Right ventricle myocardium superior (tissue), 1 donor: ENCODE measurements at regions not wholly inside any gene's neighbourhood (a gene's known extent, or its start where the extent isn't known, plus 50 kb on each side); places are given as distances from the start of the nearest gene placed in this dataset.

ENCODE experiments used
- ATAC-seq: fragments of 200-7000 bp; cut with Tn5 transposase; one replicate; pipeline ENCODE4 v1.9.1; 2020; ENCODE audit warnings: mild to moderate bottlenecking; ENCODE audit not compliant: poor library complexity
- DNase-seq: peaks from one replicate; pipeline ENCODE4 v3.0.0-alpha.2; 2020
- intact Hi-C: fragments of 100-400 bp; cut with DNase I; formaldehyde crosslinking; loops from one replicate; pipeline ENCODE4 v1.11.2; 2022
- donor health status: DM: no; HTN: yes; CAD: no; lungs with severe emphysema.

DNA sequence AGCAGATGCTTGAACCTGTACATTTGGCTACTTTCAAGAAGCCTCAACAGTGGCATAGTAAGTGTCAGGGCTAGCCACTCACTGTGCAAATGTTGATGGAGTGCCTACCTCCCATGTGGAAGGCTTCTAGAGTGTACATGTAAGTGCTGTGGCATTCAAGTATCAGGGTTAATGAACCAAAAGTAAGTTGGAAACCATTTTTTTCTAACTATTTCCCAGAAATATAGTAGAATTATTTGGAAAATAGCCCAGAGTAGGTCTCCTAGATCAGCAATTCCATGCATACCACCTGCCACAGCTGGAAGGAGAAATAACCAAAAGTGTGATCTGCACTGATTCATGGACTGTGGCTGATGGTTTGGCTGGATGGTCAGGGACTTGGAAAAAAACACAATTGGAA is 53.3 kb downstream of the FOXD1 start:
- ATAC-seq, result no peak
- no peak for DNase-seq

GRCh38 chr5:73394610-73395009 is 54.0 kb downstream of the FOXD1 start:
- DNase-seq (no peak), ATAC-seq (no peak)
- intact Hi-C loops, result no loop called here

More for the DNA sequence above, 53.3 kb downstream of the FOXD1 start:
- intact Hi-C loops, result no loop called here

- ATAC-seq (no peak), DNase-seq (no peak)
- intact Hi-C loops, result no loop called here
Measured at GRCh38 chr5:73393611-73394489, 54.7 kb downstream of the FOXD1 start.

GRCh38 chr5:73392775-73393174 is 55.8 kb downstream of the FOXD1 start:
- ATAC-seq (no peak), DNase-seq (no peak)
- intact Hi-C loops, result no loop called here

- ATAC-seq, result no peak
- intact Hi-C loops, result no loop called here
Measured at GRCh38 chr5:73391441-73391881, 57.1 kb downstream of the FOXD1 start.

DNA sequence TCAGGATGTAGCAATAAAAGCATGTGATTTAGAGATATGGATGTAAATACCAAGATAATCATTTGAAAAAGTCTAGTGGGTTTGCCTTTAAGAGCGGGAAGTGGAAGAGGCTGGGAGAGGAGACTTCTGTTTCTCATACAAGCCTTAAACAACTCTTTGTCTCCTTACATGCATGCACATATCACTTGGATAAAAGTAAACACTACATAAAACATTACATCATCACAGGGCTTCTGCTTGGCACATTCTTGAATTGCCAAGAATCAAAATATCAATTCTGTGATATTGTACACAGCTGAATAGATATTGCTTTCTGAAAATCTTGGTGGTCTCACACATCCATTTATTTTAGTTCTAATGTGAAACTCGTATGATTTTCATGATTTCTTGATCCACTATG is 57.6 kb downstream of the FOXD1 start:
- DNase-seq (no peak), ATAC-seq (no peak)
- intact Hi-C loops, result no loop called here

More at GRCh38 chr5:73391441-73391881, 57.1 kb downstream of the FOXD1 start:
- no peak for DNase-seq

DNA sequence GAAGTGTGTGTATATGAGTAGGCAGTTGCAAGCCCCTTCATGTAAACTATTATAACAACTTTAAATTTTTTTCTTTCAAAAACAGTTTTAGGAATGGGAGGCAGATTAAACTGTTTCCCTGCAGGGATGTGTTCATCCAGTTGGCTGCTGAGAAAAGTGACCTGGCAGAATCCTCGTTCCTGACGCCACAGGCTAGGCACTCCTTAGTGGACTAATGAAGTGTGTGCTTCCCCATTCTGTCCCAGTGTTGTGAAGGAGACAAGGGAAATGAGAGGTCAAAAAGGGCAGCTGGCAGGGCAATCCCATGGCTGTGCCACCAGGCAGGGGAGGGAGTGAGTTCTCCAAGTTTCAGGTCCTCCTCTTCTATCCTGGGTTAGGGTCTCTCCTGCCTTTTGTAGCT is 59.8 kb downstream of the FOXD1 start:
- intact Hi-C loops, result no loop called here
- no peak for ATAC-seq
- DNase-seq, result no peak

DNA sequence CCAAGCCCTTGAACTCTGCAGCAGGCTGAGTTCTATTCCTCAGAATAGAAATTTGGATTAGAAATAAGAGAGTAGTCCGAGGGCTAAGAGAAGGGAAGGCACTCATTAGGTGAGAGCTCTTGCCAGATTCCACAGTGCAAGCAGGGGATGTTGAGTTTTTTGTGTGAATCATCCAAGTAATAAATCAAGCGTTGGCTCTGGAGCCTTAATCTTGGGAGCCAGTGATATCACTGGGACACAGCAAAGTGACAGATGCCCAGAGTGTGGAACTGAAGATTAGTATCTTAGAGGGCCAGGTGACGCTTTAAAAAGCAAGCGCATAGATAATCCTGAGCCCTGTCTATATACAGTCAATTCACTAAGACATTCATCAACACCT is 60.3 kb downstream of the FOXD1 start:
- intact Hi-C loops, result no loop called here
- ATAC-seq (no peak), DNase-seq (no peak)

DNA sequence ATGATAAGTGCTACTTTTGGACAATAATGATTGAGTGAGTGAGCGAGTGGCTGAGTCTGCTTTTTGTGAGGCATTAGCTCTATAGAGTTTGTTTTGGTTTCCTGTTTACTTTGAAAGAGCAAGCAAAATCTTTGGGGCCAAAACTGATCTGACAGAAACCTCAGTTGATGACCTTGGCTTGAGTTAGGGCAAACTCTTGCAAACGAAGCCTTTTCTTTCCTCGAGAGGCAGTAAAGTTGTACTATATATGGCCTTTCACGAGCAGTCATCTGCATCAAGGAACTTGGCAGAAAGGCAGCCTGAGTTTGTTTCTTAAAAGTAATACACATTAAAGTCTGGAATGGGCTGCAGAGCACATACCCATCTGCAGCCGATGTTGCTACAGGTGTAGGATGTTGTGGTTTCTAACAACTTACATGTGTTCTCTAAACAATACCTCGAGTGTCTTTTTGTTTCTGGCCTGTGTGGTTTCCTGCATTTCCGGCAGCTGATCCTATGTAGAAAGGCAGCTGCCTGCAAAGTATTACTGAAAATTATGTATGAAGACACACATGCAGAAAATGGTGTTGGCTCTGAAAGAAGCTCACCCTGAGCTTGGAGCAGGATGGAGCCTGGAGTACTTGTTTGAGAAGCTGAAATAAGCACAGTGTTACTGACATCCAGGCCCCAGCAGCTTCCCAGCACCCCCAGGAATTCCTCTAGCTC is 60.8 kb downstream of the FOXD1 start:
- ATAC-seq (no peak), DNase-seq (no peak)

GRCh38 chr5:73387149-73387591 is 61.4 kb downstream of the FOXD1 start:
- no peak for ATAC-seq

More for the DNA sequence above, 60.8 kb downstream of the FOXD1 start:
- intact Hi-C loops, result no loop called here

GRCh38 chr5:73384861-73385260 is 63.7 kb downstream of the FOXD1 start:
- ATAC-seq, result no peak
- DNase-seq, result no peak
- intact Hi-C loops, result no loop called here

More at GRCh38 chr5:73387149-73387591, 61.4 kb downstream of the FOXD1 start:
- no peak for DNase-seq
- intact Hi-C loops, result no loop called here

GRCh38 chr5:73382401-73382740 is 66.2 kb downstream of the FOXD1 start:
- ATAC-seq (no peak), DNase-seq (no peak)
- intact Hi-C loops, result no loop called here

- intact Hi-C loops, result no loop called here
- no peak for ATAC-seq
- DNase-seq, result no peak
Measured at GRCh38 chr5:73381590-73382400, 66.8 kb downstream of the FOXD1 start.

DNA sequence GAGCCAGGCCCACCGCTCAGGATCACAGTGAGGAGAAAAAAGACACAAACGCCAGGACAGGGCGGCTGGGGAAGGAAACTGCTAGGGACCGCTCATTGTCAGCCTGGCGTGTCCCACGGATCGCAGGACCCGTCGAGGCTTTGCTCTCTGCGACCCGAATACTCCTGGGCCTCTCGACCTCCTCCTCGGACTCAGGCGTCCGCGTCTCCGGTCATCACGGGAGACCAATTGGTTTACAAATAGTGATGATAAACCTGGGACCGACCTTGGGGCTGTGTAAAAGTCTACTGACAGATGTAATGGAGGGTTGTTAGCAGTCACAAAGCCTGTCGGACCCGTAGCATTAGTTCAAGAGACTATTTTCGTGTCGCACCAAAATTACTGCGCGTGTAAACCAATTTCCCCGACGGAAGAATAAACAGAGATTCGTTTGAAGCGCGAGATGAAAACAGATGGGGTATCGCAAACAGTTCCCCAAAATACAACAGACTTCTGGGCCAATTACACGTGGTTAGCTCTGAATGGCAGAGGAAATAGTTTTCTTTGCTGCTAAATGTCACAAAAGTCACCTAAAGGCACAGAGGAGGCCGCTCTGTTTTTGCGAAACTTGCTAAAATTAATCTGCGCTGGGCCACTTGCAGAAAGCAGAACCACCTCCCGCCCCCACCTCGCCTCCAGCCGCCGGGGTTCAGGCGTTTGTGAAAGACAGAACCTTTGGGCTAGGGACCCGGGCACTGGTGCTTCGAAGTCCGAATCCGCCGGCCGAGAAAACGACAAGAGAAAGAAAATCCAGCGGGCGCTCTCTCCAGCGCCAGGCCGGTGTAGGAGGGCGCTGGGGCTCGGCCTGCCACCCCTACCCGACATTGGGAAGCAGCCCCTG is 67.6 kb downstream of the FOXD1 start:
- DNase-seq, result no peak
- intact Hi-C loops, result no loop called here
- ATAC-seq, result no peak

DNA sequence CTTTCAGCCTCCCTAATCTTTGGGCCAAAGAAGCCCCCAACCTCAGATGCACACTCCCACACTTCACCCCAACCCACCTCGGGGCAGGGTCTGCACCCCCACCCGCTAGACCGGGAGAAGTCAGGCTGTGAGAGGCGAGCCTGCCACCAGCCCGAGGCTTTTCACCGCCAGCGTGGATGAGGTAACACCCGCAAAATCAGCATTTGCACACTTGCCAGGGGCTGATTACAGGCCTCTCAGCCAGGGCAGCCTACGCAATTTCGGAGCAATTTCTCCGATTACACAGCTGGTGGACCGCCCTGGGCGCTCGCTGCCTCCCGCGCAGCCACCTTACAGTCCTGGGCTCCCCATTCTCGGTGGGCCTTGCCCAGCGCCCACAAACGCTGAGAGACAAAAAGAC is 68.5 kb downstream of the FOXD1 start:
- intact Hi-C loops, result no loop called here
- ATAC-seq (no peak), DNase-seq (no peak)

DNA sequence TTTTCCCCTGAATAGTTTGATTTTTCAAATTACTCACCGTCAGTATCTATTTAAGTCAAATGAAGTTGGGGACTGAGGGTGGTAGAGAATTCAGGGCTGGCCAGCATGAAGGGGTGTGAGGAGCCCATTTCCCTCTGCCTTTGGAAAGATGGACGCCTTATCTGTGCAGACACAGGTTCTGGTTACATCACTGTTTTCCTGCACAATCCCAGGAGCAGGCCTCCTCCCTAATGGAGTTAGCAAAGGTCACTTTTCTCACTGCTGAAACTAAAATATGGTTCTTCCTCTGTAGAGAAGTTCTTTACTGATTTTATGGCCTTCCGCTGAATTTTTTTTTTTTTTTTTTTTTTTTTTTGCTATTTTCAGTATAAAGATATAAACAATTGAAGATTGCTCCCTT is 69.1 kb downstream of the FOXD1 start:
- intact Hi-C loops, result no loop called here
- ATAC-seq (no peak), DNase-seq (no peak)

DNA sequence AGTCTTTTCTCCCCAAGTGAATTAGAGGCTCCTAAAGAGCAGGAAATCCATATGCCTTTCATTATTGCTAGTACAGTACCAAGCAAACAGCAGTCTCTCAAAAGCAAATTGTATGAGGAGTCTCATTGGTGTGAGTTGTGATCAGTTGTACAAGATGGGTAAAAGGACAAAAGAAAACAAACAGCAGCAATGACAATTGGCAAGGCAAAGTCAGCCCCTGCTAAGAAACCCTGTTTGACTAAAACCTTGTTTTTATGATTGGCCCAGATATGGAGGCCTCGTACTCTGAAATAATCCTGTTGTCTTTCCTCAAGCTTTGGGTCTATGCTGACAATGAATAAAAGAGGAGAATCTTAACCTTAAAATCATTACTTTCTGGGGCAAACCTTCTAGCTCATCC is 69.8 kb downstream of the FOXD1 start:
- DNase-seq (no peak), ATAC-seq (no peak)
- intact Hi-C loops, result no loop called here

DNA sequence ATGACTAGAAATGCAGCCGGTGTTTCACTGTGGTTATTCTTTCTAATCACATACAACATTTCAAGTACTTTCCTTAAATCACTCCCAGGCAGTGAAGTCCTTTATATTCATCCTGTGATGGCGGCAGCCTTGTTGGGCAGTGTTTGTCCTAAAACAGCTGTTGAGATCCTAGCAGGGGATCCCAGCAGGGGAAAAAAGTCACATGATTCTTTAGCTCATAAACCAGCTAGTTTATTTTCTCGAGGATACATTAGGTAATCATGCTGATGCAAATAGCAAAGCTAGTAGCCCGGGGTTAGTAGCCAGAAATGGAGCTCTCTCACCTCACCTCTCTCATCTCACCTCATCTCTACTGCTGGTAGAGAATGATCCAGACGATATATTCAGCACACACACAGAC is 70.5 kb downstream of the FOXD1 start:
- intact Hi-C loops, result no loop called here
- ATAC-seq, result no peak
- DNase-seq, result no peak
